Fibroblast of lung (primary cell): ENCODE measurements at regions not wholly inside any gene's neighbourhood (a gene's known extent, or its start where the extent isn't known, plus 50 kb on each side); places are given as distances from the start of the nearest gene placed in this dataset.
"Not testable (repeated sequence)": the region's sequence is repeated elsewhere in the genome, so short reads cannot be mapped to it uniquely, and the experiment has no call there.

Experiments used
- DNase-seq, 2 donors: peaks; one replicate each; pipeline versions ENCODE4 v3.0.0 to v3.0.0-alpha.2; 2010; ENCODE audit warnings: low read depth in 2 of 2
- H2AFZ ChIP-seq: 2 replicates; pipeline ENCODE4 v1.5.1; 2012; ENCODE audit warnings: low read length, control low read depth, inconsistent platforms
- H3K27ac ChIP-seq: 2 replicates; pipeline ENCODE4 v1.5.1; 2011; ENCODE audit warnings: low read length, control low read depth; ENCODE audit not compliant: insufficient read depth
- H3K27me3 ChIP-seq: 2 replicates; pipeline ENCODE4 v1.5.1; 2011; ENCODE audit warnings: mild to moderate bottlenecking, low read length; ENCODE audit not compliant: control insufficient read depth, insufficient read depth
- H3K36me3 ChIP-seq: 2 replicates; pipeline ENCODE4 v1.5.1; 2011; ENCODE audit warnings: low read length; ENCODE audit not compliant: control insufficient read depth, insufficient read depth
- H3K4me1 ChIP-seq: 2 replicates; pipeline ENCODE4 v1.5.1; 2011; ENCODE audit warnings: low read length; ENCODE audit not compliant: control insufficient read depth, insufficient read depth; ENCODE audit errors: extremely low read depth
- H3K4me2 ChIP-seq: 2 replicates; pipeline ENCODE4 v1.5.1; 2011; ENCODE audit warnings: low read length, control low read depth; ENCODE audit not compliant: insufficient read depth; ENCODE audit errors: extremely low read depth
- H3K4me3 ChIP-seq, 4 experiments: fragments of 200-600 bp in 1 of 4; sonication (generic) in 1 of 4; replicated peaks in 1 of 4; 2 replicates each; pipeline ENCODE4 v1.5.1; 2011 to 2016; ENCODE audit warnings: low read length in 4 of 4, low read depth in 3 of 4, mild to moderate bottlenecking in 3 of 4, control low read depth in 2 of 4, inconsistent platforms in 1 of 4, mixed read lengths in 1 of 4; ENCODE audit not compliant: insufficient read depth in 1 of 4; ENCODE audit errors: control extremely low read depth in 1 of 4
- H3K79me2 ChIP-seq: 2 replicates; pipeline ENCODE4 v1.5.1; 2012; ENCODE audit warnings: mild to moderate bottlenecking, low read length, inconsistent platforms; ENCODE audit not compliant: control insufficient read depth, insufficient read depth
- H3K9ac ChIP-seq: 2 replicates; pipeline ENCODE4 v1.5.1; 2011; ENCODE audit warnings: mild to moderate bottlenecking, low read length, control low read depth; ENCODE audit not compliant: insufficient read depth
- H3K9me3 ChIP-seq: 2 replicates; pipeline ENCODE4 v1.5.1; 2012; ENCODE audit warnings: low read depth, low read length; ENCODE audit not compliant: control insufficient read depth, insufficient read depth
- H4K20me1 ChIP-seq: 2 replicates; pipeline ENCODE4 v1.5.1; 2011; ENCODE audit warnings: low read length; ENCODE audit not compliant: control insufficient read depth, insufficient read depth; ENCODE audit errors: extremely low read depth
- CTCF ChIP-seq, 2 donors: IDR thresholded peaks in 1 of 2; conservative IDR thresholded peaks in 1 of 2; 1 replicate in 1 of 2; 2 replicates in 1 of 2; pipeline ENCODE4 v1.5.1; 2011 to 2012; ENCODE audit warnings: low read length in 2 of 2, control low read depth in 1 of 2, inconsistent platforms in 1 of 2, low read depth in 1 of 2, mild to moderate bottlenecking in 1 of 2
- EZH2 ChIP-seq: IDR thresholded peaks from 2 replicates; pipeline ENCODE4 v1.5.1; 2012; ENCODE audit warnings: low read length, control low read depth, mild to moderate bottlenecking; ENCODE audit errors: missing control alignments

GRCh38 chr4:156293657-156294297 is 340.1 kb upstream of the CTSO start:
- H3K4me2 ChIP-seq, result peak overlapping the region; percentile 55
- H3K27ac ChIP-seq, result peak overlapping the region; percentile 74
- peak overlapping the region in 1 of 4 experiments; percentile 20 for H3K4me3 ChIP-seq
- TF ChIP-seq EZH2 (no peak), CTCF (conservative IDR thresholded peaks at IDR 0.05 in 1 of 2, IDR thresholded peaks at IDR 0.05 in 1 of 2; ENCODE audit: low read depth in 1 of 2, low read length in 2 of 2) (no peak)
- H3K9ac ChIP-seq, result no peak overlapping the region
- peak; percentile 87 to 94 for DNase-seq
- no peaks in the 10 kb centered on the region for H3K79me2 ChIP-seq
- H3K9me3 ChIP-seq, result no peaks in the 10 kb centered on the region
- H3K27me3 ChIP-seq, result no peaks in the 10 kb centered on the region
- H4K20me1 ChIP-seq, result no peaks in the 10 kb centered on the region
- H2AFZ ChIP-seq, result no peak overlapping the region
- no peaks in the 10 kb centered on the region for H3K36me3 ChIP-seq
- peaks cover 8% of the 10 kb centered on the region for H3K4me1 ChIP-seq

GRCh38 chr4:156291317-156291716 is 337.7 kb upstream of the CTSO start:
- Histone ChIP-seq H4K20me1 (no peaks in the 10 kb centered on the region), H3K9ac (no peak overlapping the region), H3K4me1 (peaks cover 8% of the 10 kb centered on the region), H3K4me2 (peak overlapping the region; percentile 44), H3K36me3 (no peaks in the 10 kb centered on the region), H3K27ac (no peak overlapping the region), H2AFZ (no peak overlapping the region), H3K9me3 (no peaks in the 10 kb centered on the region), H3K4me3 (no peak overlapping the region), H3K27me3 (no peaks in the 10 kb centered on the region), H3K79me2 (no peaks in the 10 kb centered on the region)
- DNase-seq, result peak; percentile 43 to 95
- TF ChIP-seq CTCF (conservative IDR thresholded peaks at IDR 0.05 in 1 of 2, IDR thresholded peaks at IDR 0.05 in 1 of 2; ENCODE audit: low read depth in 1 of 2, low read length in 2 of 2) (no peak), EZH2 (no peak)

GRCh38 chr4:156290811-156291210 is 337.1 kb upstream of the CTSO start:
- H3K79me2 ChIP-seq, result no peaks in the 10 kb centered on the region
- no peaks in the 10 kb centered on the region for H3K27me3 ChIP-seq
- no peak overlapping the region for H2AFZ ChIP-seq
- no peaks in the 10 kb centered on the region for H3K9me3 ChIP-seq
- H3K4me3 ChIP-seq, result no peak overlapping the region
- H3K27ac ChIP-seq, result no peak overlapping the region
- no peaks in the 10 kb centered on the region for H4K20me1 ChIP-seq
- H3K36me3 ChIP-seq, result no peaks in the 10 kb centered on the region
- H3K4me2 ChIP-seq, result no peak overlapping the region
- DNase-seq, result peak in 1 of 2 donors; percentile 48
- peaks cover 8% of the 10 kb centered on the region for H3K4me1 ChIP-seq
- H3K9ac ChIP-seq, result no peak overlapping the region
- no peak for TF ChIP-seq CTCF (conservative IDR thresholded peaks at IDR 0.05 in 1 of 2, IDR thresholded peaks at IDR 0.05 in 1 of 2; ENCODE audit: low read depth in 1 of 2, low read length in 2 of 2)
- TF ChIP-seq EZH2, result no peak

- H3K4me1 ChIP-seq, DNase-seq, H3K79me2 ChIP-seq, H2AFZ ChIP-seq, H3K27ac ChIP-seq, H4K20me1 ChIP-seq, H3K4me3 ChIP-seq, H3K27me3 ChIP-seq, H3K4me2 ChIP-seq, H3K36me3 ChIP-seq, H3K9ac ChIP-seq, H3K9me3 ChIP-seq: not testable (repeated sequence)
These were observed 336.4 kb upstream of the CTSO start for GRCh38 chr4:156290026-156290425.
